Smooth muscle cell (in vitro differentiated cells): ENCODE measurements at regions not wholly inside any gene's neighbourhood (a gene's known extent, or its start where the extent isn't known, plus 50 kb on each side); places are given as distances from the start of the nearest gene placed in this dataset.

Experiments
- DNase-seq: peaks from one replicate; lab custom pipeline; 2025; ENCODE audit not compliant: unreplicated experiment; lab: John Stamatoyannopoulos, UW
- H2AFZ ChIP-seq: fragments of 200-600 bp; sonication (generic); 2 replicates; pipeline ENCODE4 v1.6.0; 2016; ENCODE audit warnings: antibody characterized with exemption, low read depth, mild to moderate bottlenecking
- H3F3A ChIP-seq: fragments of 200-600 bp; sonication (generic); 2 replicates; pipeline ENCODE4 v1.6.0; 2017; ENCODE audit warnings: antibody characterized with exemption, low read depth
- H3K27ac ChIP-seq: fragments of 200-600 bp; sonication (generic); 2 replicates; pipeline ENCODE4 v1.5.1; 2016; ENCODE audit warnings: low read depth, mild to moderate bottlenecking
- H3K27me3 ChIP-seq: fragments of 200-600 bp; sonication (generic); 2 replicates; pipeline ENCODE4 v1.6.1; 2016; ENCODE audit warnings: low read depth, mild to moderate bottlenecking
- H3K36me3 ChIP-seq: fragments of 200-600 bp; sonication (generic); 2 replicates; pipeline ENCODE4 v1.5.1; 2016; ENCODE audit warnings: low read depth
- H3K4me1 ChIP-seq: fragments of 200-600 bp; sonication (generic); 2 replicates; pipeline ENCODE4 v1.5.1; 2016; ENCODE audit warnings: low read depth
- H3K4me2 ChIP-seq: fragments of 200-600 bp; sonication (generic); 2 replicates; pipeline ENCODE4 v1.6.0; 2016; ENCODE audit warnings: mild to moderate bottlenecking
- H3K4me3 ChIP-seq: fragments of 200-600 bp; sonication (generic); 2 replicates; pipeline ENCODE4 v1.5.1; 2016; ENCODE audit warnings: mild to moderate bottlenecking
- H3K79me2 ChIP-seq: fragments of 200-600 bp; sonication (generic); 2 replicates; pipeline ENCODE4 v1.6.0; 2016; ENCODE audit warnings: low read depth, mild to moderate bottlenecking
- H3K9ac ChIP-seq: fragments of 200-600 bp; sonication (generic); 2 replicates; pipeline ENCODE4 v1.6.0; 2016; ENCODE audit warnings: low read depth
- H3K9me3 ChIP-seq: fragments of 200-600 bp; sonication (generic); replicated peaks from 2 replicates; pipeline ENCODE4 v1.5.1; 2016; ENCODE audit warnings: low read depth
- H4K20me1 ChIP-seq: fragments of 200-600 bp; sonication (generic); 2 replicates; pipeline ENCODE4 v1.6.0; 2016; ENCODE audit warnings: low read depth
- WGBS: methylation state at CpG from one replicate; pipeline ENCODE4 v1.1.7; 2016; ENCODE audit warnings: low lambda C conversion rate; 5-methylcytosine and 5-hydroxymethylcytosine counted together
- TF ChIP-seq, protein P1 (sequence below): fragments of 200-600 bp; sonication (generic); IDR thresholded peaks from 2 replicates; pipeline ENCODE4 v1.5.1; 2017; ENCODE audit warnings: borderline replicate concordance, mild to moderate bottlenecking, antibody characterized with exemption; ENCODE audit not compliant: insufficient read depth, poor library complexity, severe bottlenecking

DNA sequence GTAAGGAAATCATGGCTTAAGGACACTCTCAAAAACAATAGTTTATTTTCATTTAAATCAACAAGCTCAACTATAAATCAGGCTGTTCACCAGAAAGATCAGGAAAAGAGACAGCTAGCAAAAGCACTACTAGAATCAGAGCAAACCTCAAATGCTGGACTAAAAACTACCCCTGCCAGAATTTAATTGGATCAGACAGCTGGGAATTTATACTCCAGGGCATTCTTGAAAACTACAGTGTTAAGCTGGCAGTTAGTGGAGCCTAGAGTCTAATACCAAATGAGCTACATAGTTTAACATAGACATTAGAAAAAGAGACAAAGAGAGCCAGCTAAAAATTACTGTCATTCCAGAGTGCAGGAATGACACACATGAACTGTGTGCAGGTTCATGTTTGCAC is 1016.4 kb upstream of the CRIM1 start:
- no peaks in the 10 kb centered on the region for H3K36me3 ChIP-seq
- no peaks in the 10 kb centered on the region for H3K79me2 ChIP-seq
- H3K9me3 ChIP-seq: no peaks in the 10 kb centered on the region
- no peaks in the 10 kb centered on the region for H4K20me1 ChIP-seq
- TF ChIP-seq, protein P1, sequence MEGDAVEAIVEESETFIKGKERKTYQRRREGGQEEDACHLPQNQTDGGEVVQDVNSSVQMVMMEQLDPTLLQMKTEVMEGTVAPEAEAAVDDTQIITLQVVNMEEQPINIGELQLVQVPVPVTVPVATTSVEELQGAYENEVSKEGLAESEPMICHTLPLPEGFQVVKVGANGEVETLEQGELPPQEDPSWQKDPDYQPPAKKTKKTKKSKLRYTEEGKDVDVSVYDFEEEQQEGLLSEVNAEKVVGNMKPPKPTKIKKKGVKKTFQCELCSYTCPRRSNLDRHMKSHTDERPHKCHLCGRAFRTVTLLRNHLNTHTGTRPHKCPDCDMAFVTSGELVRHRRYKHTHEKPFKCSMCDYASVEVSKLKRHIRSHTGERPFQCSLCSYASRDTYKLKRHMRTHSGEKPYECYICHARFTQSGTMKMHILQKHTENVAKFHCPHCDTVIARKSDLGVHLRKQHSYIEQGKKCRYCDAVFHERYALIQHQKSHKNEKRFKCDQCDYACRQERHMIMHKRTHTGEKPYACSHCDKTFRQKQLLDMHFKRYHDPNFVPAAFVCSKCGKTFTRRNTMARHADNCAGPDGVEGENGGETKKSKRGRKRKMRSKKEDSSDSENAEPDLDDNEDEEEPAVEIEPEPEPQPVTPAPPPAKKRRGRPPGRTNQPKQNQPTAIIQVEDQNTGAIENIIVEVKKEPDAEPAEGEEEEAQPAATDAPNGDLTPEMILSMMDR: no peak
- H3K4me2 ChIP-seq: no peak overlapping the region
- H3K9ac ChIP-seq: no peak overlapping the region
- H3K4me3 ChIP-seq: no peak overlapping the region
- H3F3A ChIP-seq: no peaks in the 10 kb centered on the region
- H2AFZ ChIP-seq: no peak overlapping the region
- no peaks in the 10 kb centered on the region for H3K4me1 ChIP-seq
- DNase-seq: no peak
- H3K27ac ChIP-seq: no peak overlapping the region
- no peaks in the 10 kb centered on the region for H3K27me3 ChIP-seq

DNA sequence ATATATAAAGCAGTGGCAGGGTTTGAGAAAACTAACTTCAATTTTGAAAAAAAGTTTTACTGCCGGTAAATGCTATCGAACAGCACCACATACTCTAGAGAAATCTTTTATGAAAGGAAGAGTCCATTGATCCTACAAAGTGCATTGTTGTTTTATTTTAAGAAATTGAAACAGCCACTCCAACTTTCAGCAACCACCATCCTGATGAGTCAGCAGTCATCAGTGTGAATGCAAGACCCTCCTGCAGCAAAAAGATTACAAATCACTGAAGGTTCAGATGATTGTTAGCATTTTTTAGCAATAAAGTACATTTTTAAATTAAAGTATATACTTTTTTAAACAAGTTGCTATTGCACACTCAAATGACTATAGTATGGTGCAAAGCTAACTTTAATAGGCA is 1017.7 kb upstream of the CRIM1 start:
- Histone ChIP-seq H3K27ac (no peak overlapping the region), H3K4me2 (no peak overlapping the region), H3K4me1 (no peaks in the 10 kb centered on the region), H3K4me3 (no peak overlapping the region), H3K27me3 (no peaks in the 10 kb centered on the region), H3K79me2 (no peaks in the 10 kb centered on the region), H3K36me3 (no peaks in the 10 kb centered on the region), H3F3A (no peaks in the 10 kb centered on the region), H2AFZ (no peak overlapping the region), H4K20me1 (no peaks in the 10 kb centered on the region), H3K9me3 (no peaks in the 10 kb centered on the region), H3K9ac (no peak overlapping the region)
- TF ChIP-seq, protein P1: no peak
- DNase-seq: no peak
- 93% methylated on average over 2 of the region's 2 CpGs for WGBS

GRCh38 chr2:35314049-35314448 is 1041.5 kb upstream of the CRIM1 start:
- no peaks in the 10 kb centered on the region for H4K20me1 ChIP-seq
- TF ChIP-seq, protein P1: no peak
- no peaks in the 10 kb centered on the region for H3K79me2 ChIP-seq
- H3K4me3 ChIP-seq: no peak overlapping the region
- no peaks in the 10 kb centered on the region for H3K36me3 ChIP-seq
- H3K9ac ChIP-seq: no peak overlapping the region
- 41% methylated on average over 1 of the region's 1 CpG for WGBS
- H3K27ac ChIP-seq: no peak overlapping the region
- no peaks in the 10 kb centered on the region for H3F3A ChIP-seq
- H2AFZ ChIP-seq: no peak overlapping the region
- no peaks in the 10 kb centered on the region for H3K9me3 ChIP-seq
- H3K27me3 ChIP-seq: no peaks in the 10 kb centered on the region
- DNase-seq: no peak
- H3K4me1 ChIP-seq: no peaks in the 10 kb centered on the region
- no peak overlapping the region for H3K4me2 ChIP-seq

DNA sequence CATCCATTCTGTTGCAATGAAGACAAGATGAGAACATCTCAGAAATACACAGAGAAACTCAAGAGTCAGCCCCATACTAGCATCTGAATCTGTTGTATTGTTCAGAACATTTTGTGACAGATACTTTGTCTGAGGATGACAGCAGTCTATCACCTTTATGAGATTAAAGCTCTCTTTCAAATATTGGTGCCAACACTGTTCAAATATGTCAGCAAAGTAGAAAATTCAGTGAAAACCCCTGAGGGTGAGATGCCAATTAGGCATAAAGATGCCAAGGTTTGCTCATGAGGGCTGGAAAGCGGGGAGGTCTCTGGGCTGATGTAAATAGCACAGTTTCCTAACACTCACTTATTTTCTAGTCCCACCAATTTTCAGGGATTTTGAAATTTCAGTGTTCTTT is 1054.2 kb upstream of the CRIM1 start:
- no peak for DNase-seq
- no peaks in the 10 kb centered on the region for H3K36me3 ChIP-seq
- TF ChIP-seq, protein P1: no peak
- no peaks in the 10 kb centered on the region for H3K79me2 ChIP-seq
- H3K4me3 ChIP-seq: no peak overlapping the region
- no peak overlapping the region for H3K9ac ChIP-seq
- no peaks in the 10 kb centered on the region for H3F3A ChIP-seq
- H3K27ac ChIP-seq: no peak overlapping the region
- H4K20me1 ChIP-seq: no peaks in the 10 kb centered on the region
- H2AFZ ChIP-seq: no peak overlapping the region
- no peaks in the 10 kb centered on the region for H3K4me1 ChIP-seq
- no peaks in the 10 kb centered on the region for H3K27me3 ChIP-seq
- H3K9me3 ChIP-seq: no peaks in the 10 kb centered on the region
- 88% methylated on average over 1 of the region's 1 CpG for WGBS
- no peak overlapping the region for H3K4me2 ChIP-seq
